SK-N-SH (cell line): ENCODE measurements at regions not wholly inside any gene's neighbourhood (a gene's known extent, or its start where the extent isn't known, plus 50 kb on each side); places are given as distances from the start of the nearest gene placed in this dataset.

ENCODE experiments used
- CTCF ChIA-PET: fragments of 300-600, 350-600 bp; formaldehyde crosslinking; extraction: SDS; loops from one replicate; lab custom pipeline; 2021; lab: Yijun Ruan, JAX
- POLR2A ChIA-PET: fragments of 350-600 bp; sonication (Branson Sonifier 250); formaldehyde crosslinking; extraction: SDS; loops from one replicate; lab custom pipeline; 2020; ENCODE audit warnings: antibody characterized with exemption, inconsistent platforms; lab: Yijun Ruan, JAX
- DNase-seq: peaks from one replicate; pipeline ENCODE4 v3.0.0; 2012
- H2AFZ ChIP-seq: fragments of 200-600 bp; sonication (generic); 2 replicates; pipeline ENCODE4 v1.8.1; 2016; ENCODE audit warnings: antibody characterized with exemption, mild to moderate bottlenecking, low read depth
- H3F3A ChIP-seq: fragments of 200-600 bp; sonication (generic); replicated peaks from 2 replicates; pipeline ENCODE3; 2016; ENCODE audit warnings: antibody characterized with exemption, mild to moderate bottlenecking; ENCODE audit not compliant: insufficient read depth
- H3K27ac ChIP-seq, 2 experiments: fragments of 200-500 bp in 1 of 2; fragments of 200-600 bp in 1 of 2; sonication (Bioruptor generic) in 1 of 2; sonication (generic), shearing (Covaris generic) in 1 of 2; 2 replicates each; pipeline versions ENCODE4 v1.5.1 to v1.6.1; 2014 to 2016; ENCODE audit warnings: low read depth in 2 of 2, inconsistent platforms in 1 of 2, low read length in 1 of 2, mild to moderate bottlenecking in 1 of 2, mixed read lengths in 1 of 2
- H3K27me3 ChIP-seq: fragments of 200-600 bp; sonication (generic), shearing (Covaris generic); 2 replicates; pipeline ENCODE4 v1.6.1; 2016; ENCODE audit warnings: mixed run types; ENCODE audit not compliant: insufficient read depth
- H3K36me3 ChIP-seq, 2 experiments: fragments of 200-500 bp in 1 of 2; fragments of 200-600 bp in 1 of 2; sonication (Bioruptor generic) in 1 of 2; sonication (generic) in 1 of 2; replicated peaks in 1 of 2; 2 replicates each; pipeline versions ENCODE3 to v1.5.1; 2014 to 2016; ENCODE audit warnings: low read length in 1 of 2, mild to moderate bottlenecking in 1 of 2; ENCODE audit not compliant: insufficient read depth in 2 of 2, control insufficient read depth in 1 of 2
- H3K4me1 ChIP-seq, 2 experiments: fragments of 200-500 bp in 1 of 2; fragments of 200-600 bp in 1 of 2; sonication (Bioruptor generic) in 1 of 2; sonication (generic), shearing (Covaris generic) in 1 of 2; 2 replicates each; pipeline versions ENCODE4 v1.5.1 to v1.6.1; 2014 to 2016; ENCODE audit warnings: low read depth in 1 of 2, low read length in 1 of 2, mixed run types in 1 of 2; ENCODE audit not compliant: insufficient read depth in 2 of 2, control insufficient read depth in 1 of 2
- H3K4me2 ChIP-seq: fragments of 200-600 bp; sonication (generic), shearing (Covaris generic); 2 replicates; pipeline ENCODE4 v1.6.1; 2017; ENCODE audit warnings: mixed run types
- H3K4me3 ChIP-seq, 2 experiments: fragments of 200-500 bp in 1 of 2; fragments of 200-600 bp in 1 of 2; sonication (Bioruptor generic) in 1 of 2; sonication (generic), shearing (Covaris generic) in 1 of 2; 2 replicates each; pipeline versions ENCODE4 v1.5.1 to v1.8.1; 2014 to 2016; ENCODE audit warnings: low read depth in 2 of 2, inconsistent platforms in 1 of 2, low read length in 1 of 2, mild to moderate bottlenecking in 1 of 2, mixed read lengths in 1 of 2, moderate library complexity in 1 of 2
- H3K79me2 ChIP-seq: fragments of 200-600 bp; sonication (generic); 2 replicates; pipeline ENCODE4 v1.8.1; 2017; ENCODE audit warnings: mild to moderate bottlenecking; ENCODE audit not compliant: insufficient read depth
- H3K9ac ChIP-seq: fragments of 200-600 bp; sonication (generic); 2 replicates; pipeline ENCODE4 v1.6.1; 2017; ENCODE audit warnings: mixed run types
- H3K9me2 ChIP-seq: fragments of 200-600 bp; sonication (generic); 2 replicates; pipeline ENCODE4 v1.6.1; 2017; ENCODE audit warnings: mixed run types
- H3K9me3 ChIP-seq: fragments of 200-600 bp; sonication (generic); 2 replicates; pipeline ENCODE4 v1.6.1; 2017; ENCODE audit warnings: mixed run types, mild to moderate bottlenecking, moderate library complexity
- H4K20me1 ChIP-seq: fragments of 200-600 bp; sonication (generic); 2 replicates; pipeline ENCODE4 v1.6.1; 2017; ENCODE audit warnings: mild to moderate bottlenecking, mixed run types; ENCODE audit not compliant: insufficient read depth
- CTCF ChIP-seq: fragments of 200-600 bp; sonication (generic); IDR thresholded peaks from 2 replicates; pipeline ENCODE4 v1.6.1; 2017; ENCODE audit warnings: antibody characterized with exemption, mild to moderate bottlenecking, moderate library complexity
- ELF1 ChIP-seq: IDR thresholded peaks from 2 replicates; pipeline ENCODE4 v1.4.0; 2012
- EP300 ChIP-seq, 2 experiments: IDR thresholded peaks; 2 replicates each; pipeline versions ENCODE4 v1.4.0 to v1.6.1; 2012; ENCODE audit warnings: borderline replicate concordance in 1 of 2, low read depth in 1 of 2, low read length in 1 of 2
- FOSL2 ChIP-seq: IDR thresholded peaks from 2 replicates; pipeline ENCODE4 v1.4.0; 2012; ENCODE audit warnings: low read depth, mild to moderate bottlenecking, moderate library complexity, borderline replicate concordance
- FOXM1 ChIP-seq: IDR thresholded peaks from 2 replicates; pipeline ENCODE4 v1.4.0; 2012; ENCODE audit warnings: low read depth, mild to moderate bottlenecking
- MXI1 ChIP-seq: IDR thresholded peaks from 2 replicates; pipeline ENCODE4 v1.6.1; 2012; ENCODE audit warnings: mild to moderate bottlenecking, low read depth, low read length, improper control_type of control experiment
- RFX5 ChIP-seq: IDR thresholded peaks from 2 replicates; pipeline ENCODE4 v1.6.1; 2012; ENCODE audit warnings: mild to moderate bottlenecking, improper control_type of control experiment, low read length
- RXRA ChIP-seq: IDR thresholded peaks from 2 replicates; pipeline ENCODE4 v1.4.0; 2012; ENCODE audit warnings: low read depth, mild to moderate bottlenecking, borderline replicate concordance
- USF2 ChIP-seq: fragments of 150-350 bp; IDR thresholded peaks from 2 replicates; pipeline ENCODE4 v1.6.1; 2017; ENCODE audit warnings: antibody characterized with exemption, low read length, low read depth, borderline replicate concordance
- WGBS: methylation state at CpG from one replicate; pipeline ENCODE4 v1.1.6; 2017; ENCODE audit warnings: low lambda C conversion rate; 5-methylcytosine and 5-hydroxymethylcytosine counted together
- TF ChIP-seq, protein P1 (sequence below): IDR thresholded peaks from 2 replicates; pipeline ENCODE4 v1.4.0; 2012; ENCODE audit warnings: low read depth, borderline replicate concordance
- TF ChIP-seq, protein P2 (sequence below): IDR thresholded peaks from 2 replicates; pipeline ENCODE4 v1.6.1; 2012; ENCODE audit warnings: mild to moderate bottlenecking, low read depth, low read length, moderate library complexity

- H3K4me3 ChIP-seq, result no peak overlapping the region
- no peak overlapping the region for H3K4me2 ChIP-seq
- no peaks in the 10 kb centered on the region for H3K9me2 ChIP-seq
- peaks cover 4% of the 10 kb centered on the region; the same call in 1 of the 2 replicates for H3K9me3 ChIP-seq
- H4K20me1 ChIP-seq, result no peaks in the 10 kb centered on the region
- no peaks in the 10 kb centered on the region for H3K4me1 ChIP-seq
- H3K79me2 ChIP-seq, result no peaks in the 10 kb centered on the region
- no peak overlapping the region for H3K27ac ChIP-seq
- H2AFZ ChIP-seq, result no peak overlapping the region
- POLR2A ChIA-PET, result no interaction called here
- no peaks in the 10 kb centered on the region for H3F3A ChIP-seq
- TF ChIP-seq ELF1 (no peak), EP300 (IDR thresholded peaks at IDR 0.05; ENCODE audit: borderline replicate concordance in 1 of 2, low read depth in 1 of 2, low read length in 1 of 2) (no peak), RXRA (no peak), RFX5 (no peak), USF2 (no peak), FOXM1 (no peak), CTCF (no peak), FOSL2 (no peak), MXI1 (no peak)
- TF ChIP-seq, protein P1, sequence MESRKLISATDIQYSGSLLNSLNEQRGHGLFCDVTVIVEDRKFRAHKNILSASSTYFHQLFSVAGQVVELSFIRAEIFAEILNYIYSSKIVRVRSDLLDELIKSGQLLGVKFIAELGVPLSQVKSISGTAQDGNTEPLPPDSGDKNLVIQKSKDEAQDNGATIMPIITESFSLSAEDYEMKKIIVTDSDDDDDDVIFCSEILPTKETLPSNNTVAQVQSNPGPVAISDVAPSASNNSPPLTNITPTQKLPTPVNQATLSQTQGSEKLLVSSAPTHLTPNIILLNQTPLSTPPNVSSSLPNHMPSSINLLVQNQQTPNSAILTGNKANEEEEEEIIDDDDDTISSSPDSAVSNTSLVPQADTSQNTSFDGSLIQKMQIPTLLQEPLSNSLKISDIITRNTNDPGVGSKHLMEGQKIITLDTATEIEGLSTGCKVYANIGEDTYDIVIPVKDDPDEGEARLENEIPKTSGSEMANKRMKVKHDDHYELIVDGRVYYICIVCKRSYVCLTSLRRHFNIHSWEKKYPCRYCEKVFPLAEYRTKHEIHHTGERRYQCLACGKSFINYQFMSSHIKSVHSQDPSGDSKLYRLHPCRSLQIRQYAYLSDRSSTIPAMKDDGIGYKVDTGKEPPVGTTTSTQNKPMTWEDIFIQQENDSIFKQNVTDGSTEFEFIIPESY, result no peak
- TF ChIP-seq, protein P2, sequence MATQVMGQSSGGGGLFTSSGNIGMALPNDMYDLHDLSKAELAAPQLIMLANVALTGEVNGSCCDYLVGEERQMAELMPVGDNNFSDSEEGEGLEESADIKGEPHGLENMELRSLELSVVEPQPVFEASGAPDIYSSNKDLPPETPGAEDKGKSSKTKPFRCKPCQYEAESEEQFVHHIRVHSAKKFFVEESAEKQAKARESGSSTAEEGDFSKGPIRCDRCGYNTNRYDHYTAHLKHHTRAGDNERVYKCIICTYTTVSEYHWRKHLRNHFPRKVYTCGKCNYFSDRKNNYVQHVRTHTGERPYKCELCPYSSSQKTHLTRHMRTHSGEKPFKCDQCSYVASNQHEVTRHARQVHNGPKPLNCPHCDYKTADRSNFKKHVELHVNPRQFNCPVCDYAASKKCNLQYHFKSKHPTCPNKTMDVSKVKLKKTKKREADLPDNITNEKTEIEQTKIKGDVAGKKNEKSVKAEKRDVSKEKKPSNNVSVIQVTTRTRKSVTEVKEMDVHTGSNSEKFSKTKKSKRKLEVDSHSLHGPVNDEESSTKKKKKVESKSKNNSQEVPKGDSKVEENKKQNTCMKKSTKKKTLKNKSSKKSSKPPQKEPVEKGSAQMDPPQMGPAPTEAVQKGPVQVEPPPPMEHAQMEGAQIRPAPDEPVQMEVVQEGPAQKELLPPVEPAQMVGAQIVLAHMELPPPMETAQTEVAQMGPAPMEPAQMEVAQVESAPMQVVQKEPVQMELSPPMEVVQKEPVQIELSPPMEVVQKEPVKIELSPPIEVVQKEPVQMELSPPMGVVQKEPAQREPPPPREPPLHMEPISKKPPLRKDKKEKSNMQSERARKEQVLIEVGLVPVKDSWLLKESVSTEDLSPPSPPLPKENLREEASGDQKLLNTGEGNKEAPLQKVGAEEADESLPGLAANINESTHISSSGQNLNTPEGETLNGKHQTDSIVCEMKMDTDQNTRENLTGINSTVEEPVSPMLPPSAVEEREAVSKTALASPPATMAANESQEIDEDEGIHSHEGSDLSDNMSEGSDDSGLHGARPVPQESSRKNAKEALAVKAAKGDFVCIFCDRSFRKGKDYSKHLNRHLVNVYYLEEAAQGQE, result no peak
- CTCF ChIA-PET, result no interaction called here
- no peaks in the 10 kb centered on the region for H3K36me3 ChIP-seq
- H3K27me3 ChIP-seq, result no peaks in the 10 kb centered on the region
- H3K9ac ChIP-seq, result no peak overlapping the region
- 65% methylated on average over 2 of the region's 2 CpGs for WGBS
- DNase-seq, result no peak
These were observed 397.4 kb downstream of the SPRY2 start for GRCh38 chr13:79943346-79944023.
